Testis (tissue), 2 donors: ENCODE measurements at regions not wholly inside any gene's neighbourhood (a gene's known extent, or its start where the extent isn't known, plus 50 kb on each side); places are given as distances from the start of the nearest gene placed in this dataset.

ENCODE experiments used
- DNase-seq: peaks from one replicate; pipeline ENCODE4 v3.0.0-alpha.2; 2019
- H3K27ac ChIP-seq, 2 donors: fragments of 200-600 bp; sonication (generic); one replicate each; pipeline ENCODE4 v1.5.1; 2019
- H3K27me3 ChIP-seq: fragments of 200-600 bp; sonication (generic); one replicate; pipeline ENCODE4 v1.5.1; 2019
- H3K36me3 ChIP-seq: fragments of 200-600 bp; sonication (generic); one replicate; pipeline ENCODE4 v1.5.1; 2017; ENCODE audit warnings: low read depth; ENCODE audit errors: missing control alignments
- H3K4me1 ChIP-seq: fragments of 200-600 bp; sonication (generic); one replicate; pipeline ENCODE4 v1.5.1; 2019
- H3K4me3 ChIP-seq, 2 donors: fragments of 200-600 bp; sonication (generic); one replicate each; pipeline ENCODE4 v1.5.1; 2017 to 2019
- H3K9me3 ChIP-seq: fragments of 200-600 bp; sonication (generic); one replicate; pipeline ENCODE4 v1.5.1; 2017
- CTCF ChIP-seq, 3 experiments: fragments of 450-650 bp in 2 of 3; fragments of 200-600 bp in 1 of 3; sonication (generic) in 1 of 3; IDR thresholded peaks; one replicate each; pipeline ENCODE4 v1.5.1; 2016 to 2019; ENCODE audit warnings: antibody characterized with exemption in 3 of 3, mild to moderate bottlenecking in 2 of 3, moderate library complexity in 1 of 3
- POLR2A ChIP-seq: fragments of 450-650 bp; IDR thresholded peaks from one replicate; pipeline ENCODE4 v1.6.1; 2017; ENCODE audit warnings: antibody characterized with exemption, mild to moderate bottlenecking, moderate library complexity
- WGBS, 2 donors: methylation state at CpG; one replicate each; pipeline ENCODE4 v1.1.5; 2018; 5-methylcytosine and 5-hydroxymethylcytosine counted together
- intact Hi-C: fragments of 100-400 bp; cut with DNase I; formaldehyde crosslinking; loops from one replicate; pipeline ENCODE4 v1.15.1; 2023; ENCODE audit warnings: low total_unique reads

DNA sequence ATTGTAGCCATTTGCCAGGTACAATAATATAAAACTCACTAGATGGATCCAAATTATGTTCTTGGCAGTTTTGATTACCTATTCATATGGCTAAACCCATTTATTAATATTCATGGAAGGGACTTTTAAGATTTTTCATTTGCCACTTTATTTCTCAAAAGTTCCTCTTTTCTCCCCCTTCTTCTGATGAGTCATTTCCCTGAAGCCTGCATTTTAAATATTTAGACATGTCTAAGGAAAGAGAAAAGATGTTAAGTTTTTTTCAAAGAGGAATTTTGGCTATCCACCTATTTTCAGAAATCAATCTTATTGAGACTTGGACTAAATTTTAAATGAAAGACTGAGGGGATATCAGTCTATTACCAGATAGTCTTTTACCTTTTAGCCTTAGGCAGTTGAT lies 1189.4 kb downstream of the EFNA5 start:
- Histone ChIP-seq H3K36me3 (no peaks in the 10 kb centered on the region), H3K9me3 (no peaks in the 10 kb centered on the region), H3K4me3 (no peak overlapping the region), H3K4me1 (no peaks in the 10 kb centered on the region), H3K27ac (no peak overlapping the region), H3K27me3 (no peaks in the 10 kb centered on the region)
- DNase-seq: no peak
- TF ChIP-seq POLR2A (no peak), CTCF (IDR thresholded peaks at IDR 0.05) (no peak)
- intact Hi-C loops: no loop called here

- no peak for TF ChIP-seq POLR2A
- H3K9me3 ChIP-seq: no peaks in the 10 kb centered on the region
- intact Hi-C loops: no loop called here
- H3K4me3 ChIP-seq: no peak overlapping the region
- no peaks in the 10 kb centered on the region for H3K27me3 ChIP-seq
- no peaks in the 10 kb centered on the region for H3K4me1 ChIP-seq
- no peak overlapping the region for H3K27ac ChIP-seq
- no peaks in the 10 kb centered on the region for H3K36me3 ChIP-seq
- 95 to 97% methylated on average over 4 of the region's 4 CpGs for WGBS, 2 donors
- DNase-seq: no peak
Measured at GRCh38 chr5:106476630-106477029, 1194.1 kb downstream of the EFNA5 start.

GRCh38 chr5:106474066-106474465 lies 1196.7 kb downstream of the EFNA5 start:
- no peaks in the 10 kb centered on the region for H3K9me3 ChIP-seq
- intact Hi-C loops: no loop called here
- no peaks in the 10 kb centered on the region for H3K36me3 ChIP-seq
- DNase-seq: no peak
- H3K27me3 ChIP-seq: no peaks in the 10 kb centered on the region
- no peak for TF ChIP-seq CTCF (IDR thresholded peaks at IDR 0.05)
- TF ChIP-seq POLR2A: no peak
- no peaks in the 10 kb centered on the region for H3K4me1 ChIP-seq
- H3K4me3 ChIP-seq: no peak overlapping the region
- H3K27ac ChIP-seq: no peak overlapping the region

GRCh38 chr5:106459541-106459940 lies 1211.2 kb downstream of the EFNA5 start:
- TF ChIP-seq POLR2A (no peak), CTCF (IDR thresholded peaks at IDR 0.05) (no peak)
- Histone ChIP-seq H3K36me3 (no peaks in the 10 kb centered on the region), H3K27ac (no peak overlapping the region), H3K4me3 (no peak overlapping the region), H3K27me3 (no peaks in the 10 kb centered on the region), H3K9me3 (no peaks in the 10 kb centered on the region), H3K4me1 (no peaks in the 10 kb centered on the region)
- intact Hi-C loops: no loop called here
- WGBS, 2 donors: 63 to 75% methylated on average over 4 of the region's 4 CpGs
- no peak for DNase-seq

DNA sequence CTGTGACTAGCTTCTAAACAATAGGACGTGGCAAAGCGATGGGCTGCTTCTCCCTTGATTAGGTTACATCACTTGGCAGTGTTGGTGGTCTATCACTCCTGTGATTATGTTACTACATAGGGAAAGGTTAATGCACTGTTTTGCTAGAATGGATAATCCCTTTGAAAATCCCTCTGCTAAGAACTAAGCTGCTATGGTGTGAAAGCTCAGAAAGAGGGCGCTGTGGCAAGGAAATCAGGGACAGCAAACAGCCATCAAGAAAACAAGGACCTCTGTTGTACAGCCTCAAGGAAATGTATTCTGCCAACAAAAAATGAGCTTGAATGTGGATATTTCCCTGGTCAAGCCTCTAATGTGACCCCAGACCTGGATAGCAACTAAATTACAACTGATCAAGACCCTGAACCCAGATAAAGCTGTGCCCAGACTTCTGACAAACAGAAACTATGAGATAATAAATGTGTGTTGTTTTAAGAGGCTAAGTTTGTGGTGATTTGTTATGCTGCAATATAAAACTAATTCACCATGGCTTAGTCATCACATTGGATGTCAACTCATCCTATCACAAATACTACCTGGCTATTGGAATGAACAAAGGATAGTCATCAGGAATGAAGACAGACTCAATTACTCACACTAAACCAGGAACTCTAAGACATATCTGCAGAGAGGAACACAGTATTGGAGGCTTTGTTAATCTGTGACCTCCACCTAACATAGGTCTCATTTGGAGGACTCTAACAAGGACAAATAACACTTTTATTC lies 1215.9 kb downstream of the EFNA5 start:
- intact Hi-C loops: no loop called here
- Histone ChIP-seq H3K36me3 (no peaks in the 10 kb centered on the region), H3K9me3 (no peaks in the 10 kb centered on the region), H3K27ac (no peak overlapping the region), H3K4me3 (no peak overlapping the region), H3K27me3 (no peaks in the 10 kb centered on the region), H3K4me1 (no peaks in the 10 kb centered on the region)
- peak; percentile 45 for DNase-seq
- WGBS, 2 donors: 35 to 65% methylated on average over 3 of the region's 3 CpGs
- TF ChIP-seq POLR2A (no peak), CTCF (IDR thresholded peaks at IDR 0.05) (peak in 1 of 3 experiments; percentile 36)
